Tibial nerve (tissue), 4 donors: ENCODE measurements at regions not wholly inside any gene's neighbourhood (a gene's known extent, or its start where the extent isn't known, plus 50 kb on each side); places are given as distances from the start of the nearest gene placed in this dataset.

Experiments used
- DNase-seq, 2 donors: peaks; one replicate each; pipeline ENCODE4 v3.0.0-alpha.2; 2019; ENCODE audit warnings: low spot score in 2 of 2
- H3K27ac ChIP-seq, 4 donors: fragments of 200-600 bp; sonication (generic) in 3 of 4; one replicate each; pipeline ENCODE4 v1.5.1; 2017 to 2019; ENCODE audit warnings: mild to moderate bottlenecking in 1 of 4
- H3K27me3 ChIP-seq, 2 donors: fragments of 200-600 bp; sonication (generic) in 1 of 2; one replicate each; pipeline versions ENCODE4 v1.5.1 to v1.6.0; 2017 to 2019
- H3K36me3 ChIP-seq, 3 donors: fragments of 200-600 bp; sonication (generic); one replicate each; pipeline ENCODE4 v1.5.1; 2018 to 2019
- H3K4me1 ChIP-seq, 4 donors: fragments of 200-600 bp; sonication (generic) in 3 of 4; one replicate each; pipeline ENCODE4 v1.5.1; 2017 to 2019
- H3K4me3 ChIP-seq, 4 donors: fragments of 200-600 bp; sonication (generic) in 3 of 4; one replicate each; pipeline ENCODE4 v1.5.1; 2017 to 2019; ENCODE audit warnings: mild to moderate bottlenecking in 1 of 4, moderate library complexity in 1 of 4
- H3K9me3 ChIP-seq, 4 donors: fragments of 200-600 bp; sonication (generic) in 3 of 4; one replicate each; pipeline ENCODE4 v1.5.1; 2017 to 2019
- CTCF ChIP-seq, 5 experiments: fragments of 200-600 bp in 3 of 5; fragments of 450-650 bp in 2 of 5; sonication (generic) in 3 of 5; IDR thresholded peaks; one replicate each; pipeline ENCODE4 v1.5.1; 2016 to 2019; ENCODE audit warnings: antibody characterized with exemption in 5 of 5, mild to moderate bottlenecking in 3 of 5, moderate library complexity in 2 of 5
- EP300 ChIP-seq, 2 donors: sonication (generic); formaldehyde crosslinking; IDR thresholded peaks; one replicate each; pipeline ENCODE4 v1.6.1; 2017; ENCODE audit warnings: antibody characterized with exemption in 2 of 2, mild to moderate bottlenecking in 1 of 2
- POLR2A ChIP-seq, 2 donors: fragments of 450-650 bp; IDR thresholded peaks; one replicate each; pipeline ENCODE4 v1.6.1; 2017; ENCODE audit warnings: antibody characterized with exemption in 2 of 2, mild to moderate bottlenecking in 2 of 2, moderate library complexity in 2 of 2
- WGBS, 2 donors: methylation state at CpG; one replicate each; pipeline ENCODE4 v1.1.5; 2018; 5-methylcytosine and 5-hydroxymethylcytosine counted together

- Histone ChIP-seq H3K36me3 (no peaks in the 10 kb centered on the region), H3K27me3 (no peaks in the 10 kb centered on the region), H3K9me3 (no peaks in the 10 kb centered on the region), H3K27ac (no peak overlapping the region), H3K4me1 (peaks cover 0 to 85% (median 11%) of the 10 kb centered on the region in 4 donors), H3K4me3 (no peak overlapping the region)
- 67 to 70% methylated on average over 1 of the region's 1 CpG for WGBS, 2 donors
- DNase-seq, result no peak
- TF ChIP-seq CTCF (IDR thresholded peaks at IDR 0.05) (no peak), EP300 (IDR thresholded peaks at IDR 0.05) (no peak), POLR2A (IDR thresholded peaks at IDR 0.05) (no peak)
Observed at GRCh38 chr15:62498712-62499111, 333.6 kb upstream of the C2CD4B start.

GRCh38 chr15:62500325-62500724 lies 335.2 kb upstream of the C2CD4B start:
- Histone ChIP-seq H3K4me3 (no peak overlapping the region), H3K27me3 (no peaks in the 10 kb centered on the region), H3K4me1 (peaks cover 0 to 73% (median 12%) of the 10 kb centered on the region in 4 donors), H3K9me3 (no peaks in the 10 kb centered on the region), H3K27ac (peak overlapping the region in 1 of 4 donors; percentile 67), H3K36me3 (no peaks in the 10 kb centered on the region)
- DNase-seq, result no peak
- no peak for TF ChIP-seq CTCF (IDR thresholded peaks at IDR 0.05)
- no peak for TF ChIP-seq POLR2A (IDR thresholded peaks at IDR 0.05)
- no peak for TF ChIP-seq EP300 (IDR thresholded peaks at IDR 0.05)
- WGBS, 2 donors, result 33 to 76% methylated on average over 1 of the region's 1 CpG

- Histone ChIP-seq H3K36me3 (no peaks in the 10 kb centered on the region), H3K9me3 (no peaks in the 10 kb centered on the region), H3K4me1 (peaks cover 0 to 72% (median 13%) of the 10 kb centered on the region in 4 donors), H3K27me3 (no peaks in the 10 kb centered on the region), H3K4me3 (no peak overlapping the region), H3K27ac (peak overlapping the region in 2 of 4 donors; percentile 16 to 40)
- no peak for TF ChIP-seq CTCF (IDR thresholded peaks at IDR 0.05)
- TF ChIP-seq EP300 (IDR thresholded peaks at IDR 0.05), result no peak
- TF ChIP-seq POLR2A (IDR thresholded peaks at IDR 0.05), result no peak
- WGBS, 2 donors, result 83 to 86% methylated on average over 5 of the region's 5 CpGs
- DNase-seq, result no peak
Observed at GRCh38 chr15:62502451-62502850, 337.4 kb upstream of the C2CD4B start.

- Histone ChIP-seq H3K9me3 (no peaks in the 10 kb centered on the region), H3K36me3 (no peaks in the 10 kb centered on the region), H3K27me3 (no peaks in the 10 kb centered on the region), H3K27ac (peak overlapping the region in 2 of 4 donors; percentile 42 to 60), H3K4me3 (no peak overlapping the region), H3K4me1 (peaks cover 0 to 67% (median 10%) of the 10 kb centered on the region in 4 donors)
- DNase-seq, result peak in 1 of 2 donors; percentile 32
- TF ChIP-seq POLR2A (IDR thresholded peaks at IDR 0.05) (no peak), EP300 (IDR thresholded peaks at IDR 0.05) (no peak), CTCF (IDR thresholded peaks at IDR 0.05) (no peak)
- 23 to 27% methylated on average over 1 of the region's 1 CpG for WGBS, 2 donors
Observed at GRCh38 chr15:62503451-62503850, 338.4 kb upstream of the C2CD4B start.

- no peak for DNase-seq
- peak overlapping the region in 3 of 4 donors; percentile 21 to 30 (median 29) for H3K27ac ChIP-seq
- 39 to 43% methylated on average over 6 of the region's 6 CpGs for WGBS, 2 donors
- no peak for TF ChIP-seq CTCF (IDR thresholded peaks at IDR 0.05)
- TF ChIP-seq POLR2A (IDR thresholded peaks at IDR 0.05), result no peak
- no peak for TF ChIP-seq EP300 (IDR thresholded peaks at IDR 0.05)
- H3K27me3 ChIP-seq, result no peaks in the 10 kb centered on the region
- no peak overlapping the region for H3K4me3 ChIP-seq
- H3K36me3 ChIP-seq, result no peaks in the 10 kb centered on the region
- peaks cover 0 to 56% (median 10%) of the 10 kb centered on the region in 4 donors for H3K4me1 ChIP-seq
- no peaks in the 10 kb centered on the region for H3K9me3 ChIP-seq
Observed at GRCh38 chr15:62505762-62506161, 340.7 kb upstream of the C2CD4B start.
